MM.1S (cell line): ENCODE measurements at regions not wholly inside any gene's neighbourhood (a gene's known extent, or its start where the extent isn't known, plus 50 kb on each side); places are given as distances from the start of the nearest gene placed in this dataset.

Experiments used
- DNase-seq: peaks from one replicate; pipeline ENCODE4 v3.0.0-alpha.2; 2015
- H2AFZ ChIP-seq: fragments of 300-600 bp; sonication (generic); 2 replicates; pipeline ENCODE4 v1.6.0; 2016; ENCODE audit warnings: antibody characterized with exemption, low read length
- H3F3A ChIP-seq: fragments of 300-600 bp; sonication (generic); 2 replicates; pipeline ENCODE4 v1.6.1; 2016; ENCODE audit warnings: mild to moderate bottlenecking, antibody characterized with exemption, low read length, moderate library complexity, mixed read lengths; ENCODE audit not compliant: insufficient read depth
- H3K27ac ChIP-seq: fragments of 300-600 bp; sonication (generic); 2 replicates; pipeline ENCODE4 v1.5.1; 2016; ENCODE audit warnings: mild to moderate bottlenecking, low read length
- H3K27me3 ChIP-seq: fragments of 300-600 bp; sonication (generic); replicated peaks from 2 replicates; pipeline ENCODE4 v1.6.0; 2016; ENCODE audit warnings: low read length; ENCODE audit not compliant: insufficient read depth
- H3K36me3 ChIP-seq: fragments of 300-600 bp; sonication (generic); replicated peaks from 2 replicates; pipeline ENCODE4 v1.6.1; 2016; ENCODE audit warnings: mild to moderate bottlenecking, low read length, mixed read lengths; ENCODE audit not compliant: insufficient read depth
- H3K4me1 ChIP-seq: fragments of 300-600 bp; sonication (generic); 2 replicates; pipeline ENCODE4 v1.6.1; 2016; ENCODE audit warnings: low read length, mixed read lengths
- H3K4me2 ChIP-seq: fragments of 300-600 bp; sonication (generic); 2 replicates; pipeline ENCODE4 v1.6.0; 2016; ENCODE audit warnings: low read depth, low read length
- H3K4me3 ChIP-seq: fragments of 300-600 bp; sonication (generic); 2 replicates; pipeline ENCODE4 v1.5.1; 2016; ENCODE audit warnings: low read length, mixed read lengths
- H3K79me2 ChIP-seq: fragments of 300-600 bp; sonication (generic); 2 replicates; pipeline ENCODE4 v1.6.1; 2016; ENCODE audit warnings: mixed run types, low read length, mixed read lengths
- H3K9ac ChIP-seq: fragments of 300-600 bp; sonication (generic); 2 replicates; pipeline ENCODE4 v1.6.1; 2016; ENCODE audit warnings: low read length, mixed read lengths
- H3K9me2 ChIP-seq: fragments of 300-600 bp; sonication (generic); replicated peaks from 2 replicates; pipeline ENCODE4 v1.6.1; 2016; ENCODE audit warnings: mild to moderate bottlenecking, low read length, mixed read lengths; ENCODE audit not compliant: insufficient read depth
- H3K9me3 ChIP-seq: fragments of 300-600 bp; sonication (generic); replicated peaks from 2 replicates; pipeline ENCODE4 v1.6.1; 2016; ENCODE audit warnings: mild to moderate bottlenecking, low read length, mixed read lengths; ENCODE audit not compliant: insufficient read depth
- H4K20me1 ChIP-seq: fragments of 300-600 bp; sonication (generic); 2 replicates; pipeline ENCODE4 v1.6.1; 2016; ENCODE audit warnings: mild to moderate bottlenecking, low read length, moderate library complexity, mixed read lengths; ENCODE audit not compliant: insufficient read depth
- CTCF ChIP-seq: fragments of 300-600 bp; sonication (generic); IDR thresholded peaks from 2 replicates; pipeline ENCODE4 v1.5.1; 2016; ENCODE audit warnings: antibody characterized with exemption, low read length, mixed read lengths
- EZH2 ChIP-seq: fragments of 300-600 bp; sonication (generic); optimal IDR thresholded peaks from 2 replicates; pipeline ENCODE3; 2017; ENCODE audit warnings: low read depth, mild to moderate bottlenecking, antibody characterized with exemption, low read length, mixed read lengths
- EZH2phosphoT487 ChIP-seq: fragments of 300-600 bp; sonication (generic); IDR thresholded peaks from 2 replicates; pipeline ENCODE4 v1.6.1; 2018; ENCODE audit warnings: antibody characterized with exemption, low read length

DNA sequence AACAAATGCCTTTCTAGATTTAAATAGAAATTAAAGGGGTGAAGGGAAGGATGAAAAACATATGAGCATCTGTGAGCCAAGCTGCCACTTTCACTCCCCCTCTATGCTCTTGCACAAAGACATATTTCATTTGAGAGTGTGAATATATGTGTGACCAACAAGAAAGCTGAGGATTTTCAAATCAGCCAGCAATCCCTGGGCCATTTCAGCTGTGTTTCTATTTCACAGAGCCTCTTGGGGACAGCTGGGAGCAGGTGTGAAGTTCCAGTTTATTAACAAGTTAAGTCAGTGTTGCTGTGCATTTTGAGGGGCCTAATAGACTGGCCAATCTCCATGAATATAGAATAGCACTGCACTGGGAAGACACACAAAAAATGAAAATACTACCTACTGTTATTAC lies 248.7 kb upstream of the RGMB start:
- Histone ChIP-seq H3K27me3 (no peaks in the 10 kb centered on the region), H3F3A (no peaks in the 10 kb centered on the region), H2AFZ (no peak overlapping the region), H3K27ac (no peak overlapping the region), H4K20me1 (no peaks in the 10 kb centered on the region), H3K4me1 (no peaks in the 10 kb centered on the region), H3K36me3 (no peaks in the 10 kb centered on the region), H3K9ac (no peak overlapping the region), H3K79me2 (no peaks in the 10 kb centered on the region), H3K4me3 (no peak overlapping the region), H3K9me2 (no peaks in the 10 kb centered on the region), H3K4me2 (no peak overlapping the region), H3K9me3 (no peaks in the 10 kb centered on the region)
- TF ChIP-seq EZH2, result no peak
- no peak for TF ChIP-seq CTCF
- TF ChIP-seq EZH2phosphoT487, result no peak
- DNase-seq, result no peak

GRCh38 chr5:98527846-98528245 lies 245.6 kb upstream of the RGMB start:
- H3K9me2 ChIP-seq, result no peaks in the 10 kb centered on the region
- no peaks in the 10 kb centered on the region for H3K27me3 ChIP-seq
- H3K9me3 ChIP-seq, result no peaks in the 10 kb centered on the region
- TF ChIP-seq EZH2 (no peak), EZH2phosphoT487 (no peak), CTCF (no peak)
- no peak overlapping the region for H3K4me3 ChIP-seq
- DNase-seq, result no peak
- H3K9ac ChIP-seq, result no peak overlapping the region
- H3K4me1 ChIP-seq, result no peaks in the 10 kb centered on the region
- no peaks in the 10 kb centered on the region for H3K79me2 ChIP-seq
- H3K4me2 ChIP-seq, result no peak overlapping the region
- no peaks in the 10 kb centered on the region for H4K20me1 ChIP-seq
- no peaks in the 10 kb centered on the region for H3F3A ChIP-seq
- no peak overlapping the region for H2AFZ ChIP-seq
- no peak overlapping the region for H3K27ac ChIP-seq
- no peaks in the 10 kb centered on the region for H3K36me3 ChIP-seq

DNA sequence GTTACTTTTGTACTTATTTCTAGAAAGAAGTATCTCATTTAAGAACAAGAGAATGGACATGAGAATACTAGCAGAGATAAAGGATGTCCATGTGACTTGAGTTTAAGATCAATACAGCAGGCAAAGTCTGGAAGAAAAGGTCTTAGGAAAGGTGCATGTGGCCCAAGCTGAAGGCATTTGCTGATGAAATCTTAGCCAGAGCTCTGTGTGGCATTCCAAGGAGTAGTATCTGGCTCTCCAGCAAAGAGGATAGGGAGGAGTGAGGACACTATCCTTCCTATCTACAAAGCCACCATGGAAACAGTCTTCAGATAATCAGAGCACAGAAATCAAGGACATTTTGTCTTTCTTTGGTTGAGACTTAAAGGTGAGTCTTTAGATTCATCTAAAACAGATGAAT lies 244.1 kb upstream of the RGMB start:
- no peaks in the 10 kb centered on the region for H4K20me1 ChIP-seq
- no peaks in the 10 kb centered on the region for H3K4me1 ChIP-seq
- no peak overlapping the region for H3K4me3 ChIP-seq
- no peak overlapping the region for H2AFZ ChIP-seq
- no peak overlapping the region for H3K4me2 ChIP-seq
- no peaks in the 10 kb centered on the region for H3K79me2 ChIP-seq
- H3K27ac ChIP-seq, result no peak overlapping the region
- TF ChIP-seq EZH2 (no peak), CTCF (no peak), EZH2phosphoT487 (no peak)
- no peaks in the 10 kb centered on the region for H3K9me2 ChIP-seq
- no peak overlapping the region for H3K9ac ChIP-seq
- H3F3A ChIP-seq, result no peaks in the 10 kb centered on the region
- no peaks in the 10 kb centered on the region for H3K27me3 ChIP-seq
- DNase-seq, result no peak
- no peaks in the 10 kb centered on the region for H3K36me3 ChIP-seq
- no peaks in the 10 kb centered on the region for H3K9me3 ChIP-seq

GRCh38 chr5:98530224-98530623 lies 243.2 kb upstream of the RGMB start:
- Histone ChIP-seq H2AFZ (no peak overlapping the region), H3K9ac (no peak overlapping the region), H3K79me2 (no peaks in the 10 kb centered on the region), H3K4me1 (no peaks in the 10 kb centered on the region), H3F3A (no peaks in the 10 kb centered on the region), H3K4me3 (no peak overlapping the region), H3K27ac (no peak overlapping the region), H4K20me1 (no peaks in the 10 kb centered on the region), H3K4me2 (no peak overlapping the region), H3K9me2 (no peaks in the 10 kb centered on the region), H3K36me3 (no peaks in the 10 kb centered on the region), H3K27me3 (no peaks in the 10 kb centered on the region), H3K9me3 (no peaks in the 10 kb centered on the region)
- no peak for DNase-seq
- TF ChIP-seq EZH2 (no peak), CTCF (no peak), EZH2phosphoT487 (no peak)
